GM06990 (cell line): ENCODE measurements at regions not wholly inside any gene's neighbourhood (a gene's known extent, or its start where the extent isn't known, plus 50 kb on each side); places are given as distances from the start of the nearest gene placed in this dataset.

ENCODE experiments used
- DNase-seq: peaks from one replicate; pipeline ENCODE4 v3.0.0-alpha.2; 2011; ENCODE audit not compliant: insufficient read length; ENCODE audit errors: extremely low read depth
- H3K27me3 ChIP-seq: replicated peaks from 2 replicates; pipeline ENCODE4 v1.6.0; 2011; ENCODE audit warnings: low read length; ENCODE audit not compliant: control insufficient read depth, insufficient read depth
- H3K36me3 ChIP-seq: 2 replicates; pipeline ENCODE4 v1.5.1; 2011; ENCODE audit warnings: low read length; ENCODE audit not compliant: control insufficient read depth, insufficient read depth
- H3K4me3 ChIP-seq: replicated peaks from 2 replicates; pipeline ENCODE4 v1.5.1; 2011; ENCODE audit warnings: low read depth, mild to moderate bottlenecking, control low read depth, low read length
- TF ChIP-seq, protein P1 (sequence below): IDR thresholded peaks from 2 replicates; pipeline ENCODE4 v1.5.1; 2011; ENCODE audit warnings: low read length, control low read depth, mild to moderate bottlenecking, inconsistent platforms; ENCODE audit not compliant: insufficient read depth, poor library complexity, severe bottlenecking

DNA sequence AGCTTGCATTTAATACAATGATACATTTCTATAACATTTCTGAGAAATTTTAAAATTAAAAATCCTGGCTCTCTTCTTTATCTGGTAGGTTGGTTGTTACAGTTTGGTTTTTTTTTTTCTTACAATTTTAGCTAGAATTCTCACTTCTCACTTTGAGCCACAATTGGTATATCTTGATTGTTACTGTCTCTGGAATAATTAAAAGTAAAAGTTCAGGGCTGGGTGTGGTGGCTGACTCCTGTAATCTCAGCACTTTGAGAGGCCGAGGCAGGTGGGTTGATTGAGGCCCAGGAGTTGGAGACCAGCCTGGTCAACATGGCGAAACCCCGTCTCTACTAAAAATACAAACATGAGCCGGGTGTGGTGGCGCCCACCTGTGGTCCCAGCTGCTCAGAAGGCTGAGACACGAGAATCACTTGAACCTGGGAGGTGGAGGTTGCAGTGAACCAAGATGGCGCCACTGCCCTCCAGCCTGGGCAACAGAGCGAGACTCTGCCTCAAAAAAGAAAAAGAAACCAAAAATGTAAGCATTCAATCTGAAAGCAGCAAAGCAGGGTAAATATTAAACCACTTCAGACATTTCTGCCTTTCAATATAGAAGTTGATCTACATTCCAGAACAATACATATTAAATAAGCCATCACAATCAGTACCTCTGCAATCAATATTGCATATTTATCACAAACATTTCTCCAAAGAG is 88.6 kb upstream of the PFKP start:
- TF ChIP-seq, protein P1, sequence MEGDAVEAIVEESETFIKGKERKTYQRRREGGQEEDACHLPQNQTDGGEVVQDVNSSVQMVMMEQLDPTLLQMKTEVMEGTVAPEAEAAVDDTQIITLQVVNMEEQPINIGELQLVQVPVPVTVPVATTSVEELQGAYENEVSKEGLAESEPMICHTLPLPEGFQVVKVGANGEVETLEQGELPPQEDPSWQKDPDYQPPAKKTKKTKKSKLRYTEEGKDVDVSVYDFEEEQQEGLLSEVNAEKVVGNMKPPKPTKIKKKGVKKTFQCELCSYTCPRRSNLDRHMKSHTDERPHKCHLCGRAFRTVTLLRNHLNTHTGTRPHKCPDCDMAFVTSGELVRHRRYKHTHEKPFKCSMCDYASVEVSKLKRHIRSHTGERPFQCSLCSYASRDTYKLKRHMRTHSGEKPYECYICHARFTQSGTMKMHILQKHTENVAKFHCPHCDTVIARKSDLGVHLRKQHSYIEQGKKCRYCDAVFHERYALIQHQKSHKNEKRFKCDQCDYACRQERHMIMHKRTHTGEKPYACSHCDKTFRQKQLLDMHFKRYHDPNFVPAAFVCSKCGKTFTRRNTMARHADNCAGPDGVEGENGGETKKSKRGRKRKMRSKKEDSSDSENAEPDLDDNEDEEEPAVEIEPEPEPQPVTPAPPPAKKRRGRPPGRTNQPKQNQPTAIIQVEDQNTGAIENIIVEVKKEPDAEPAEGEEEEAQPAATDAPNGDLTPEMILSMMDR = no peak
- Histone ChIP-seq H3K4me3 (no peak overlapping the region), H3K27me3 (no peaks in the 10 kb centered on the region), H3K36me3 (no peaks in the 10 kb centered on the region)
- DNase-seq = no peak

DNA sequence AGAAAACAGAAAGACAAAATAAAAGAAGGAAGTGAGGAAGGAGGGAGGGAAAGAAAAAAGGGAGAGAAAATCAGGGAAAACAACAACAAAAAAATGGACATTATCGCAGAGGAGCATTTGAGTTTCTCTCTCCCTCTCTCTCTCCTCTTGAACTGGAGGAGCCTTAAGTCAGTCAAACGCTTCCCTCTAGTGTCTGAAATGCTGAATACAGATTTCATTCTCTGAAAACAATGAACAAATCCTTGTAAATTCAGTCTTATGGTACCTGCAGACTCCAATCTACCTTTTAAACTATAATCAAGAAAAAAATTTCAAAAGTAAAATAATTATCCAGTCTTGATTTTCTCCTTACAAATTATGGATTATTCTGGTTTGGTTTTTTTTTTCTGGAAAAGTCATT is 89.2 kb upstream of the PFKP start:
- H3K4me3 ChIP-seq = no peak overlapping the region
- DNase-seq = no peak
- no peaks in the 10 kb centered on the region for H3K36me3 ChIP-seq
- no peaks in the 10 kb centered on the region for H3K27me3 ChIP-seq
- TF ChIP-seq, protein P1 = peak; percentile 47

DNA sequence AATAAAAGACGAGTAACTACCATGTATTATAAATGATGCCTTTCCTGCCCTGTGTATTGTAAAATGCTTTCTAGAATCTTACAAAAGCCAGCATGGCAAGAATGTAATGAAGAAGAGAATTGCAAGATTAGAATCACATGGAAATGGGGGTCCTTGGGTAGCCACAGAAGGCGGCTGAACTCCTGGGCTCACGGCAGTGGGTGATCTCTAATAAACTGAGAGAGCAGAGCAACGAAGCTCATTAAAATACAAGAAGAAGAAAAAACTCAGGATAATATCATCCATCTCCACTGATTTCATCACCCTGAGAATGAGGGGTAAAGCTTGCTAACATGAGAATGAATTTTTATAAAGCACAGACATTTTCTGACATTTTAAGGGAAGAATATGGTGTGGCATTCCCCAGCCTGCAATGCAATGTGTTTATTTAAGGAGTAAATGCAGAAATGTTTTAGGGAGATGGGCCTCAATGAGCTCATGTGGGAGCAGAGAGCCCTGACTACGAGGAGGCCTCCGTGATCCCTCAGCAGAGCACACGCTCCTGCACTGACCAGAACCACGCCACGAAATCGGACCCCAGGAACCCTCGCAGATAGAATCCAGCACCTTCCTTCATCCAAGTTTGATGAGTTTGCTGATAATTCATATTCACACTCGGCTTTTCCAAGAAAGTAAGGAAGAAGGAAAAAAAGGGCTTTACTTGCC is 92.7 kb upstream of the PFKP start:
- no peaks in the 10 kb centered on the region; the same call in 1 of the 2 replicates for H3K27me3 ChIP-seq
- no peak overlapping the region for H3K4me3 ChIP-seq
- TF ChIP-seq, protein P1 = no peak
- no peaks in the 10 kb centered on the region for H3K36me3 ChIP-seq
- DNase-seq = no peak

DNA sequence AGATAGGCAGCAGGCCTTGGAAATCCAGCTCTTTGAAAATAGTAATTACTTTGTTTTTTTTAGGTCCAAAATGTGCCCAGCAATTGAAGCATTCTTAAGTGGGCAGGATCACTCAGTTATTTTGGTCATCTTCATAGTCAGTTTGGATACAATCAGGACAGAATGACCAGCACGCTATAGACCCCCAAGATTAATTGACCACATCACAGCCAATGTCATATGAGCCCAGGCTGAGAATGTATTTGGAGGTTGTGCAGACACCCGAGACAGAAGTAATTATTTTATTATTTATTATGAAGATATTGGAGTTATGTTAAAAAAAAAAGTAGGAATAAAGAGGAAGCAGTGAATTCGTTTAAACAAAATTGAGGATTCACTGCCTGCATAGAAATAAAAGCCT is 93.3 kb upstream of the PFKP start:
- H3K4me3 ChIP-seq = no peak overlapping the region
- DNase-seq = no peak
- no peaks in the 10 kb centered on the region for H3K36me3 ChIP-seq
- H3K27me3 ChIP-seq = no peaks in the 10 kb centered on the region; the same call in 1 of the 2 replicates
- TF ChIP-seq, protein P1 = no peak

DNA sequence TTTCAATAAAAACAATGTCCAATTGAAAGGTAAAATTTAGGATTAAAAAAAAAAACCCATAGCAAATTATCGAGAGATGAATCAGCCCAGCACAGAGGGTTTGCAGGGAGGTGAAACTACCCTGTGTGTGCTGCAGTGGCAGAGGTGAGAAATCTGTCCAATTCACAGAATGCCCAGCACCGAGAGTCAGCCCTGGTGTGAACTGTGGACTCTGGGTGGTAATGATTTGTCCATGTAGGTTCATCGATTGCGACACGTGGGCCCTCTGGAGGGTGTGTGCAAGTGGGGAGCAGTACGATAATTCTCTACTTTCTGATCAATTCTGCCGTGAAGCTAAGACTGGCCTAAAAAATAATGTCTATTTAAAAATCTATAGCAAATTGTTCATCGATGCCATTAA is 94.5 kb upstream of the PFKP start:
- no peaks in the 10 kb centered on the region for H3K36me3 ChIP-seq
- H3K27me3 ChIP-seq = no peaks in the 10 kb centered on the region; the same call in 1 of the 2 replicates
- DNase-seq = no peak
- no peak overlapping the region for H3K4me3 ChIP-seq
- TF ChIP-seq, protein P1 = no peak
